Suprapubic skin (tissue), 3 donors: ENCODE measurements at regions not wholly inside any gene's neighbourhood (a gene's known extent, or its start where the extent isn't known, plus 50 kb on each side); places are given as distances from the start of the nearest gene placed in this dataset.

ENCODE experiments used
- CTCF ChIP-seq, 2 donors: fragments of 200-600 bp in 1 of 2; fragments of 450-650 bp in 1 of 2; sonication (generic) in 1 of 2; IDR thresholded peaks; one replicate each; pipeline ENCODE4 v1.5.1; 2016 to 2019; ENCODE audit warnings: antibody characterized with exemption in 2 of 2, mild to moderate bottlenecking in 1 of 2, moderate library complexity in 1 of 2
- EP300 ChIP-seq: sonication (generic); formaldehyde crosslinking; IDR thresholded peaks from one replicate; pipeline ENCODE4 v1.6.1; 2017; ENCODE audit warnings: antibody characterized with exemption
- POLR2A ChIP-seq, 2 donors: fragments of 450-650 bp; IDR thresholded peaks; one replicate each; pipeline ENCODE4 v1.6.1; 2017; ENCODE audit warnings: antibody characterized with exemption in 2 of 2, mild to moderate bottlenecking in 2 of 2, moderate library complexity in 2 of 2

GRCh38 chr9:14522627-14523379, 170.4 kb downstream of the ZDHHC21 start:
- no peak for TF ChIP-seq CTCF (IDR thresholded peaks at IDR 0.05)
- no peak for TF ChIP-seq EP300
- no peak for TF ChIP-seq POLR2A (IDR thresholded peaks at IDR 0.05)
